Fibroblast of lung (primary cell): ENCODE measurements at regions not wholly inside any gene's neighbourhood (a gene's known extent, or its start where the extent isn't known, plus 50 kb on each side); places are given as distances from the start of the nearest gene placed in this dataset.

Experiments used
- CTCF ChIP-seq, 2 donors: IDR thresholded peaks in 1 of 2; conservative IDR thresholded peaks in 1 of 2; 1 replicate in 1 of 2; 2 replicates in 1 of 2; pipeline ENCODE4 v1.5.1; 2011 to 2012; ENCODE audit warnings: low read length in 2 of 2, control low read depth in 1 of 2, inconsistent platforms in 1 of 2, low read depth in 1 of 2, mild to moderate bottlenecking in 1 of 2
- EZH2 ChIP-seq: IDR thresholded peaks from 2 replicates; pipeline ENCODE4 v1.5.1; 2012; ENCODE audit warnings: low read length, control low read depth, mild to moderate bottlenecking; ENCODE audit errors: missing control alignments

- no peak for TF ChIP-seq CTCF (conservative IDR thresholded peaks at IDR 0.05 in 1 of 2, IDR thresholded peaks at IDR 0.05 in 1 of 2; ENCODE audit: low read depth in 1 of 2, low read length in 2 of 2)
- no peak for TF ChIP-seq EZH2
Observed at GRCh38 chr1:234940841-234941240, 187.8 kb downstream of the TOMM20 start.
